HG03432 (cell line): ENCODE measurements at regions not wholly inside any gene's neighbourhood (a gene's known extent, or its start where the extent isn't known, plus 50 kb on each side); places are given as distances from the start of the nearest gene placed in this dataset.
"Not testable (repeated sequence)": the region's sequence is repeated elsewhere in the genome, so short reads cannot be mapped to it uniquely, and the experiment has no call there.

Source experiments
- ATAC-seq: cut with Tn5 transposase; IDR thresholded peaks from one replicate; pipeline ENCODE4 v1.9.1; 2021; ENCODE audit warnings: mild to moderate bottlenecking, moderate library complexity; ENCODE audit not compliant: unreplicated experiment

DNA sequence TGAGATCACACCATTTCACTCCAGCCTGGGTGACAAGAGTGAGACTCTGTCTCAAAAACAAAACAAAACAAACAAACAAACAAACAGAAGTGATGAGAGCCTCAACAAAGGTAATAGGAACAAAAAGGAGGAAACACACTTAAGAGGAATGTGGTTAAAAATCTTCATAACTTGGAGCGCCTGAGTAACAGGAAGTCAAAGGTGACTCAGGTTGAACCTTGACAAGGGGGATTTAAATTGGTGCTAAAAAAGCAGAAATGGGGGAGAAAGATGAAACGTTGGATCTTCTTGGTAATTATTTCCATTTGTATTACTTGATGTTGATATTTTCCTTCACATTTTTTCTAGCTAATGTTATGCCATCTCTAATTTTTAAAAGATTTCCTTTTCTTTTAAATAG is 318.5 kb upstream of the TCF4 start:
- ATAC-seq = no peak

DNA sequence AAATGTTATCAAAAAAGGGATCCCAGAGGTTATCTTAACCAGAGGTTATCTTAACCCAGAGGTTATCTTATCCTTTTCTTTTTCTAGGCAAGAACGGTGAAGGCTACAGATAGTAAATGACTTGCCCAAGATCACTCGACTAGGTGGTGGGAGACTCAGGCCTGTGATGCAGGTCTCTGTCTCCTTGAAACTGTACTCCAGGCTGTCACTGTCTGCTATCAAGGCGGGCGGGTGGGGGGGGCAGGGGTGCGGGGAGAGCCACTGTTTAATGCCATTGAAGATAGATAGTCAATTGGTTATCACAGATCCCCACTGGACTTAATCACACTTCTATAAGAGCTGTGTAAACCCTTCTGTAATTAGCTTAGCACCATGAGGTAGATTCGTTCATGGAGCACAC is 315.9 kb upstream of the TCF4 start:
- no peak for ATAC-seq

GRCh38 chr18:55900380-55900779 is 312.4 kb upstream of the TCF4 start:
- ATAC-seq = no peak

DNA sequence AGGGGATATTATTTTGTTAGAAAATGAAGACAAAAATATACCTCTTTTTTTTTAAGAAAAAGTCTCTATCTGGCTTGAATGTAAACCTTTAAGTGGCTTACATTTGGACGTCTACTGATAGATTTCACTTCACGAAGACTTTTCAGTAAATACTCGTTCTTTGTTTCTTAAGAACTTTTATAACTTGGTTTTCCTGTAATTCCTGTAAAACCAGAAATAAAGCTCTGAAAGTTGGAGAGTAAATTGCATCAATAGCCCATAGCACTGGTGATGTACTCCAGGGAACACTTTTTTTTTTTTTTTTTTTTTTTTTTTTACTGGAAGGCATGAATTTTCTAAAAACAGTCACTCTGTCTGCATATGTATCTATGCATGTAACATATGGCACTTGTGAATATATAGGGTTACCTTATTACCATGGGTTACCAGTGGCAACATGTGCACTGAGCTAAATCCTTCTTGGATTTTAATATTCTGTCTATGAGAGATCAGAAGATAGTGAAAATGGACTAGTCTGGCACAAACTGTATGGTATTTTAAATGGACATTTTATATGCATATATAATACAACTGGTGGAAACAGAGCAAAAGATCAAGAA is 309.2 kb upstream of the TCF4 start:
- ATAC-seq = no peak

GRCh38 chr18:55893948-55894347 is 306.0 kb upstream of the TCF4 start:
- no peak for ATAC-seq

- ATAC-seq = not testable (repeated sequence)
Measured at GRCh38 chr18:55892862-55893813, 305.1 kb upstream of the TCF4 start.

GRCh38 chr18:55886886-55887285 is 298.9 kb upstream of the TCF4 start:
- ATAC-seq = no peak

DNA sequence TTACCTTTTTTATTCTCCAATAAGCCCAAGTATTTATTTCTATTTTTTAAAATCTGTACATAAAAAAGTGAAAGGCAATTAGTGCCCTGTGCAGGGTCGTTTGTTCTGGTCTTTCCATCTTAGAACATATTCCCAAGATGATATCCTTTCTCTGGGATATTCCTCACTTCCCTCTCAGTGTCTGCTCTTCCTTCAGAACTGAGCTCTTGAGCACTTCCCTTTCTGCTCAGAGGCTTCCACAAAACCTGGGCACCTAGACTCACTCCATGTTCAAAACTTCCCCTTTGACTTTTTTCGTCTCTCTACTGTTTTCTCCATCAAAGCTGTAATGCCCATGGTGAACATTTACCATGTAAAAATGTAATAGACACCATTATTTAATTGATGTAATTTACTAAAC is 296.5 kb upstream of the TCF4 start:
- no peak for ATAC-seq

- no peak for ATAC-seq
Measured at GRCh38 chr18:55880617-55881016, 292.6 kb upstream of the TCF4 start.

DNA sequence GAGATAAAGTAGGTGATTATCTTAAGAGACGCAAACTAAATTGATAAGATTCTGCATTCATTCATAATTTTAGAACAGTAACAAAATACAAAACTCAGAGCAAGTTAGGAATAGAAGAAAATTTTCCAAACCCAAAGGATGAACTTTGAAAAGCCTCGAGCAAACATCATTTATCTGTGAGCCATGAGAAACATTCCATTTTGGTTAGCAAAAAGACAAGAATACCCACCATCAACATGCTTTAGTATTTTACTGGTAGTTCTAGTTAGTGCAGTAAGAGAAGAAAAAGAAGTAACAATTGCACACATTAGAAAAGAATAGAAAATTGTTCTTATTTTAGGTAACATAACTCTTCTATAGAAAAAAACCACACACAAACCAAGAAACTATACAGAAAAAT is 291.3 kb upstream of the TCF4 start:
- no peak for ATAC-seq

DNA sequence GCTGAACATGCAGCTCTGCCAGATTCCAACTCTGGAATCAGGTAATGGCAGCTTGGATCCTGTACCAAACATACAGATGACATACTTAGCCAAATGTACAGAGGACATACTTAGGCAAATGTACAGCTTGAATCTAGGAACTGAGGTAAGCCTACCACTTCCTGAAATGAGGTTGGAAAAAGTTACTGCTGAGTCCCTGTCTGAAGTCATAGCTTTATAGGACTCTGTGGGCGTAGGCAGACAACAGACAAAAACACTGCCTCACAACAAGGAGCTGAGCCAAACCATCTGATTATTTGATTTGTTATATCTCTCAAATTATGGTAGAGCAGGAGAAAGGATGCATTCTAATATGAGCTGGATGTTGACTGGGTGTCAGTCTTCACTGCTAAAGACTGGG is 290.2 kb upstream of the TCF4 start:
- no peak for ATAC-seq

DNA sequence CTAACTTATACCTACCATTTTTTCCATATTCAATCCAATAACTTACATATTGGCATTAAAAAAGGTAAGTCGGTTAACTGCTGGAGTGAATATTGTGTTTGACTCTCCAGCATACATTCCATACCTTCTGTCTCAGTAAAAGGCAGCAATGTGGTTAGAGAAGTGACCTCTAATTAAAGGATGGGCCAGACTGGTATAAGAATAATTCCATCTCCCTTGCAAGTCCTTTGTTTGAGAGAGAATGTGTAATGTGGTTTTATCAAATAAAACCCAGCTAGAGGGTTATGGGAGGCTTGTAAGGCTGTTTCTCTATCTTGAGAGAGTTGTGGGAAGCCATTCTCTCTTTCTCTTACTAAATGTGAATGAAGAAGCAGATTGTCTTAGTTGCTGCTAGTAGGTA is 289.3 kb upstream of the TCF4 start:
- ATAC-seq = no peak

GRCh38 chr18:55876254-55876653 is 288.3 kb upstream of the TCF4 start:
- ATAC-seq = no peak

- ATAC-seq = no peak
Measured at GRCh38 chr18:55875371-55875901, 287.4 kb upstream of the TCF4 start.

- ATAC-seq = no peak
Measured at GRCh38 chr18:55869556-55870501, 281.8 kb upstream of the TCF4 start.

DNA sequence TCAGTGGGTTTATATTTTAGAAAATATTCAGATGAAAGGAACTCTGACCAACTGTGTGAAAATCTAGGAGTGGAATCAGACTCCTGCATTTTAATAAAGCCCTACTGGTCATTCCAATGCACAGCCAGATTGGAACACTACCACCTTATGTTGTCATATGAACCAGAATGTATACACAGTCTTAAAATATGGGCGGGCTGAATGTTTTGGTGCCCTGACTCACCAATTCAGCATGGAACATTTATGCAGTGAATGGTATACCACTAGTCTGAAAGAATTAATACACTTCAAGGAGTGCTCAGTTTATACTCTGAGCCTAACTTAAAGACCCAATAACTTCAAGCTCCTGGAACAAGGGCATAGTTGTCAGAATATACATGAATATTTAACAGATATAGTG is 280.9 kb upstream of the TCF4 start:
- ATAC-seq = no peak

GRCh38 chr18:55866886-55867285 is 278.9 kb upstream of the TCF4 start:
- ATAC-seq = no peak

DNA sequence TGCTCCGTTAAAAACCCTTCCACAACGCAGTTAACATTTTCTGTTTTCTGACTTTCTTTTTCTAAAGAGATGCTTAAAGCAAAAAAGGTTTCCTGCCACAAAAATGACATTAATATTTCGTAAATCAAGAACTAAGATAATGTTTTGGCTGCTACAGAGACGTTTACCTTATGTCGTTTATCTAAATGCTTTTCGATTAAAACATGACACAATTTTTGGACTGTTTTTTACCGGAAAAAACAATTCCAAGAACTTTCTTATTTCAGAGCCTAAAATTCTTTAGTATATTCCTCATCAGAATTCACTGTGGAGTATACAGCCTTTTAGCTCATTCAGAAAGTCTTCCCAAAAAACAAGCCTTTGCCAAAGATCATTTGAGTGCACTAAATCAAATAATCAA is 278.0 kb upstream of the TCF4 start:
- ATAC-seq = no peak

GRCh38 chr18:55864281-55864680 is 276.3 kb upstream of the TCF4 start:
- no peak for ATAC-seq

- ATAC-seq = no peak
Measured at GRCh38 chr18:55863876-55864275, 275.9 kb upstream of the TCF4 start.

DNA sequence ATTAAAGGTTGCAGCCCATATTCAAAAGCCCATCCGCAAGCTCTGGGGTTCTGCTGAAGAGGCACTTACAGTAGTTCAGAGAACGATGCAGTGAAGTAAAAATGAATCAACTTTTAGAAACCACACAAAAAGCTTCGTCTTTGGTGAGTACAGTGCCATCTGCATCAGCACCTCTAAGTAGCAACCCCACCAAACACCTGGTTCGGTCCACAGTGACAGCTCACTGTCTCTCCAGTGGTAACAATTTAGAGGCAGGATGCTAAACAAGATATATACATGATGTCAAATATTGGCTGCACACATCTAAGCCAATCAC is 275.4 kb upstream of the TCF4 start:
- ATAC-seq = no peak
